H1 (cell line): ENCODE measurements at regions not wholly inside any gene's neighbourhood (a gene's known extent, or its start where the extent isn't known, plus 50 kb on each side); places are given as distances from the start of the nearest gene placed in this dataset.
"Not testable (repeated sequence)": the region's sequence is repeated elsewhere in the genome, so short reads cannot be mapped to it uniquely, and the experiment has no call there.

Experiments used
- CTCF ChIA-PET: fragments of 300-600 bp; sonication (Branson Sonifier 250); formaldehyde crosslinking; loops from one replicate; lab custom pipeline; 2021; ENCODE audit not compliant: partially characterized antibody; lab: Charles Lee
- POLR2A ChIA-PET: fragments of 300-600 bp; sonication (Branson Sonifier 250); formaldehyde crosslinking; loops from one replicate; lab custom pipeline; 2021; ENCODE audit warnings: inconsistent platforms; ENCODE audit not compliant: partially characterized antibody; lab: Charles Lee
- DNase-seq, 2 experiments: peaks; one replicate each; pipeline versions ENCODE4 v3.0.0 to v3.0.0-alpha.2; 2010 to 2022; ENCODE audit warnings: low spot score in 2 of 2, low read depth in 1 of 2, mixed read lengths in 1 of 2
- FAIRE-seq: peaks from 2 replicates; lab custom pipeline; 2011; peaks lifted over from hg19 to GRCh38; lab: Jason Lieb, UNC
- H2AFZ ChIP-seq: 2 replicates; pipeline ENCODE4 v1.8.1; 2012; ENCODE audit warnings: low read length, inconsistent platforms
- H2AK5ac ChIP-seq: 2 replicates; pipeline ENCODE4 v1.6.1; 2013; ENCODE audit warnings: low read depth, low read length
- H2BK120ac ChIP-seq: replicated peaks from 2 replicates; pipeline ENCODE3; 2013; ENCODE audit warnings: low read depth, low read length, inconsistent platforms
- H2BK12ac ChIP-seq: 2 replicates; pipeline ENCODE4 v1.6.1; 2013; ENCODE audit warnings: low read depth, low read length
- H2BK15ac ChIP-seq: 2 replicates; pipeline ENCODE4 v1.6.1; 2013; ENCODE audit warnings: low read length
- H2BK20ac ChIP-seq: 2 replicates; pipeline ENCODE4 v1.6.1; 2013; ENCODE audit warnings: low read length
- H2BK5ac ChIP-seq: 2 replicates; pipeline ENCODE4 v1.6.1; 2013; ENCODE audit warnings: low read depth, low read length
- H3K14ac ChIP-seq: 2 replicates; pipeline ENCODE4 v1.6.1; 2013; ENCODE audit warnings: inconsistent platforms; ENCODE audit not compliant: insufficient read length
- H3K18ac ChIP-seq: 2 replicates; pipeline ENCODE4 v1.6.1; 2013; ENCODE audit warnings: low read length; ENCODE audit errors: extremely low read depth
- H3K23ac ChIP-seq: 2 replicates; pipeline ENCODE4 v1.6.1; 2013; ENCODE audit warnings: inconsistent platforms; ENCODE audit not compliant: insufficient read length
- H3K23me2 ChIP-seq: 2 replicates; pipeline ENCODE4 v1.6.1; 2013; ENCODE audit warnings: low read depth, low read length
- H3K27ac ChIP-seq: 2 replicates; pipeline ENCODE4 v1.6.1; 2011; ENCODE audit warnings: low read depth, low read length, inconsistent platforms
- H3K27me3 ChIP-seq, 4 experiments: replicated peaks in 1 of 4; 1 replicate in 1 of 4; 2 replicates in 3 of 4; pipeline versions ENCODE4 v1.6.1 to v1.8.1; 2011 to 2013; ENCODE audit warnings: low read length in 3 of 4, mild to moderate bottlenecking in 3 of 4, inconsistent platforms in 2 of 4, mixed read lengths in 2 of 4, moderate library complexity in 1 of 4; ENCODE audit not compliant: control insufficient read depth in 3 of 4, insufficient read depth in 3 of 4; ENCODE audit errors: extremely low read depth in 1 of 4
- H3K36me3 ChIP-seq, 4 experiments: 2 replicates each; pipeline versions ENCODE4 v1.6.1 to v1.8.1; 2011 to 2013; ENCODE audit warnings: mild to moderate bottlenecking in 4 of 4, low read length in 3 of 4, moderate library complexity in 2 of 4, control low read depth in 1 of 4, inconsistent platforms in 1 of 4; ENCODE audit not compliant: insufficient read depth in 4 of 4, control insufficient read depth in 2 of 4
- H3K4ac ChIP-seq: replicated peaks from 2 replicates; pipeline ENCODE3; 2013; ENCODE audit warnings: low read length, low read depth, mixed read lengths, inconsistent platforms; ENCODE audit not compliant: insufficient read length
- H3K4me1 ChIP-seq, 4 experiments: replicated peaks in 1 of 4; 1 replicate in 1 of 4; 2 replicates in 3 of 4; pipeline versions ENCODE4 v1.6.1 to v1.8.1; 2011 to 2013; ENCODE audit warnings: low read length in 3 of 4, inconsistent platforms in 2 of 4, mixed read lengths in 1 of 4; ENCODE audit not compliant: insufficient read depth in 4 of 4, control insufficient read depth in 3 of 4
- H3K4me2 ChIP-seq, 2 experiments: 2 replicates each; pipeline versions ENCODE4 v1.6.1 to v1.8.1; 2011 to 2013; ENCODE audit warnings: low read depth in 2 of 2, low read length in 2 of 2, control low read depth in 1 of 2, inconsistent platforms in 1 of 2, mild to moderate bottlenecking in 1 of 2; ENCODE audit not compliant: insufficient read depth in 1 of 2
- H3K4me3 ChIP-seq, 4 experiments: fragments of 200-600, 300-600 bp in 1 of 4; sonication (generic), shearing (Covaris generic), sonication (Bioruptor Twin) in 1 of 4; 2 replicates each; pipeline versions ENCODE4 v1.5.1 to v1.8.1; 2011 to 2016; ENCODE audit warnings: low read length in 4 of 4, low read depth in 3 of 4, control low read depth in 2 of 4, inconsistent platforms in 2 of 4, mild to moderate bottlenecking in 2 of 4, mixed read lengths in 1 of 4, moderate library complexity in 1 of 4; ENCODE audit not compliant: insufficient read depth in 2 of 4; ENCODE audit errors: extremely low read depth in 1 of 4
- H3K56ac ChIP-seq: replicated peaks from 2 replicates; pipeline ENCODE3; 2013; ENCODE audit warnings: low read depth, mild to moderate bottlenecking, mixed read lengths, low read length, inconsistent platforms; ENCODE audit not compliant: insufficient read length
- H3K79me1 ChIP-seq: 2 replicates; pipeline ENCODE4 v1.6.1; 2013; ENCODE audit warnings: low read depth, low read length, control low read depth
- H3K79me2 ChIP-seq, 2 experiments: 2 replicates each; pipeline versions ENCODE4 v1.6.1 to v1.8.1; 2012 to 2013; ENCODE audit warnings: low read length in 2 of 2, mild to moderate bottlenecking in 2 of 2, inconsistent platforms in 1 of 2; ENCODE audit not compliant: insufficient read depth in 2 of 2, control insufficient read depth in 1 of 2
- H3K9ac ChIP-seq, 4 experiments: replicated peaks in 1 of 4; 1 replicate in 1 of 4; 2 replicates in 3 of 4; pipeline versions ENCODE4 v1.6.1 to v1.8.1; 2011 to 2013; ENCODE audit warnings: low read depth in 3 of 4, low read length in 3 of 4, control low read depth in 2 of 4, mild to moderate bottlenecking in 2 of 4, moderate library complexity in 2 of 4, inconsistent platforms in 1 of 4; ENCODE audit errors: extremely low read depth in 1 of 4
- H3K9me3 ChIP-seq, 2 experiments: 2 replicates each; pipeline versions ENCODE4 v1.6.1 to v1.8.1; 2012 to 2013; ENCODE audit warnings: mild to moderate bottlenecking in 2 of 2, moderate library complexity in 2 of 2, control low read depth in 1 of 2, inconsistent platforms in 1 of 2, low read depth in 1 of 2, low read length in 1 of 2, mixed read lengths in 1 of 2; ENCODE audit not compliant: insufficient read depth in 2 of 2
- H4K20me1 ChIP-seq, 2 experiments: replicated peaks in 1 of 2; 2 replicates each; pipeline versions ENCODE3 to v1.8.1; 2011 to 2013; ENCODE audit warnings: inconsistent platforms in 2 of 2, low read length in 2 of 2, mild to moderate bottlenecking in 1 of 2; ENCODE audit not compliant: insufficient read depth in 2 of 2, control insufficient read depth in 1 of 2
- H4K5ac ChIP-seq: 2 replicates; pipeline ENCODE4 v1.6.1; 2013; ENCODE audit warnings: low read length, low read depth, mixed read lengths, inconsistent platforms; ENCODE audit not compliant: insufficient read length
- H4K8ac ChIP-seq: 2 replicates; pipeline ENCODE4 v1.8.0; 2013; ENCODE audit warnings: mild to moderate bottlenecking, moderate library complexity, low read length, inconsistent platforms; ENCODE audit not compliant: insufficient read depth; ENCODE audit errors: extremely low read depth
- H4K91ac ChIP-seq: replicated peaks from 2 replicates; pipeline ENCODE3; 2013; ENCODE audit warnings: low read length, mixed read lengths, inconsistent platforms; ENCODE audit not compliant: insufficient read length
- CEBPB ChIP-seq: IDR thresholded peaks from 2 replicates; pipeline ENCODE4 v1.6.1; 2012; ENCODE audit warnings: low read depth, low read length
- SP4 ChIP-seq: IDR thresholded peaks from 2 replicates; pipeline ENCODE4 v1.6.1; 2012; ENCODE audit warnings: low read length, inconsistent platforms
- TAF7 ChIP-seq: optimal IDR thresholded peaks from 2 replicates; pipeline ENCODE3; 2011; ENCODE audit warnings: low read depth, mild to moderate bottlenecking, inconsistent platforms, low read length, moderate library complexity, borderline replicate concordance
- WGBS, 2 experiments: shearing (Covaris generic) in 1 of 2; methylation state at CpG; one replicate each; pipeline versions ENCODE4 v1.1.6 to v1.1.7; 2013 to 2015; ENCODE audit warnings: low lambda C conversion rate in 2 of 2, mixed read lengths in 2 of 2, inconsistent platforms in 1 of 2, low coverage in 1 of 2, missing lambda C conversion rate in 1 of 2; ENCODE audit not compliant: insufficient replicate concordance in 2 of 2, insufficient coverage in 1 of 2, insufficient read length in 1 of 2; ENCODE audit errors: extremely low coverage in 1 of 2, missing lambda C conversion rate in 1 of 2; 5-methylcytosine and 5-hydroxymethylcytosine counted together

DNA sequence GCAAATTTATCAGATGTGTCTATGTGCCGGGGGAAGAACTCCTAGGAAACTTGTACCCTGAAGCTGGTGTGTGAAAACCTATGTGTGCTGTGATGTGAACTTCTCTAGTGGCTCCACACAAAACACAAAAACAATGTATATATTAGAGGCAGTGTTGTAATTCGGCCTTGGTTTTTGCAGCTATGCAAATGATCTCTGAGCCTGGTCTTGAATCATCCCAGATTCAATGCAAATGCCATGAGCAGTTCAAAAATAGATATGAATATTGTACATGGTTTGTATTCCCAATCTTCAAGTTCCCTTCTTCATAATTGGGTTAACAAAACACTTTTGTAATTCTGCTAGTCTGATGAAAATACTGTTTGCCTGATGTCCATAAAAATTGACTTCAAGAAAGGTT is 152.6 kb downstream of the MFSD1 start (continued):
- no peak for TF ChIP-seq SP4
- TF ChIP-seq CEBPB: no peak
- no peak for TF ChIP-seq TAF7

DNA sequence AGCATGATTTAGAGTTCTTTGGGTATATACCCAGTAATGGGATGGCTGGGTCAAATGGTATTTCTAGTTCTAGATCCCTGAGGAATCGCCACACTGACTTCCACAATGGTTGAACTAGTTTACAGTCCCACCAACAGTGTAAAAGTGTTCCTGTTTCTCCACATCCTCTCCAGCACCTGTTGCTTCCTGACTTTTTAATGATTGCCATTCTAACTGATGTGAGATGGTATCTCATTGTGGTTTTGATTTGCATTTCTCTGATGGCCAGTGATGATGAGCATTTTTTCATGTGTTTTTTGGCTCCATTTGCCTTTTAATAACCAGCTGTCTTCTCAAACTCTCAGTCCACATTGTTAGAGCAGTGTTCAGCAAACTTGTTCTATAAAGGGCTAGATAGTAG is 155.9 kb downstream of the MFSD1 start:
- H3K4me3 ChIP-seq, H4K8ac ChIP-seq, H3K27ac ChIP-seq, FAIRE-seq, H3K23ac ChIP-seq, DNase-seq, H3K27me3 ChIP-seq, H2AK5ac ChIP-seq, H3K4ac ChIP-seq, H3K79me1 ChIP-seq, POLR2A ChIA-PET, H3K79me2 ChIP-seq, H3K56ac ChIP-seq, H3K18ac ChIP-seq, H2BK20ac ChIP-seq, H2AFZ ChIP-seq, H4K20me1 ChIP-seq, H2BK5ac ChIP-seq, H4K5ac ChIP-seq, H3K9ac ChIP-seq, H4K91ac ChIP-seq, H3K4me2 ChIP-seq, H2BK120ac ChIP-seq, H2BK15ac ChIP-seq, H3K23me2 ChIP-seq, H3K9me3 ChIP-seq, H3K36me3 ChIP-seq, CTCF ChIA-PET, H2BK12ac ChIP-seq, H3K14ac ChIP-seq: not testable (repeated sequence)
- WGBS, 2 experiments: no CpG with 5 or more reads among the region's 1 CpG
- peaks cover 2 to 12% (median 10%) of the 10 kb centered on the region in 4 experiments; a peak in 6 of 7 replicates for H3K4me1 ChIP-seq
